Glutamatergic neuron (in vitro differentiated cells): ENCODE measurements at regions not wholly inside any gene's neighbourhood (a gene's known extent, or its start where the extent isn't known, plus 50 kb on each side); places are given as distances from the start of the nearest gene placed in this dataset.

Source experiments
- DNase-seq: peaks from one replicate; pipeline ENCODE4 v3.0.0; 2022
- H3K27ac Mint-ChIP-seq: one replicate; pipeline ENCODE4 v1.8.0; 2020; ENCODE audit warnings: mild to moderate bottlenecking, mixed read lengths, inconsistent platforms; ENCODE audit not compliant: unreplicated experiment
- H3K27me3 Mint-ChIP-seq: one replicate; pipeline ENCODE4 v1.8.0; 2020; ENCODE audit warnings: mild to moderate bottlenecking, moderate library complexity, mixed read lengths, inconsistent platforms; ENCODE audit not compliant: unreplicated experiment
- H3K36me3 Mint-ChIP-seq: one replicate; pipeline ENCODE4 v1.8.0; 2020; ENCODE audit warnings: mild to moderate bottlenecking, mixed read lengths, inconsistent platforms; ENCODE audit not compliant: unreplicated experiment
- H3K4me1 Mint-ChIP-seq: one replicate; pipeline ENCODE4 v1.8.0; 2020; ENCODE audit warnings: mild to moderate bottlenecking, low read depth, mixed read lengths, inconsistent platforms; ENCODE audit not compliant: unreplicated experiment
- H3K4me3 Mint-ChIP-seq: one replicate; pipeline ENCODE4 v1.8.0; 2020; ENCODE audit warnings: mild to moderate bottlenecking, mixed read lengths, inconsistent platforms; ENCODE audit not compliant: unreplicated experiment
- H3K9me3 Mint-ChIP-seq: one replicate; pipeline ENCODE4 v1.8.0; 2020; ENCODE audit warnings: mild to moderate bottlenecking, moderate library complexity, mixed read lengths, inconsistent platforms; ENCODE audit not compliant: unreplicated experiment
- TF ChIP-seq, protein P1 (sequence below): fragments of 200-600 bp; sonication (generic); IDR thresholded peaks from one replicate; pipeline ENCODE4 v1.5.0; 2021; ENCODE audit not compliant: partially characterized antibody, unreplicated experiment

DNA sequence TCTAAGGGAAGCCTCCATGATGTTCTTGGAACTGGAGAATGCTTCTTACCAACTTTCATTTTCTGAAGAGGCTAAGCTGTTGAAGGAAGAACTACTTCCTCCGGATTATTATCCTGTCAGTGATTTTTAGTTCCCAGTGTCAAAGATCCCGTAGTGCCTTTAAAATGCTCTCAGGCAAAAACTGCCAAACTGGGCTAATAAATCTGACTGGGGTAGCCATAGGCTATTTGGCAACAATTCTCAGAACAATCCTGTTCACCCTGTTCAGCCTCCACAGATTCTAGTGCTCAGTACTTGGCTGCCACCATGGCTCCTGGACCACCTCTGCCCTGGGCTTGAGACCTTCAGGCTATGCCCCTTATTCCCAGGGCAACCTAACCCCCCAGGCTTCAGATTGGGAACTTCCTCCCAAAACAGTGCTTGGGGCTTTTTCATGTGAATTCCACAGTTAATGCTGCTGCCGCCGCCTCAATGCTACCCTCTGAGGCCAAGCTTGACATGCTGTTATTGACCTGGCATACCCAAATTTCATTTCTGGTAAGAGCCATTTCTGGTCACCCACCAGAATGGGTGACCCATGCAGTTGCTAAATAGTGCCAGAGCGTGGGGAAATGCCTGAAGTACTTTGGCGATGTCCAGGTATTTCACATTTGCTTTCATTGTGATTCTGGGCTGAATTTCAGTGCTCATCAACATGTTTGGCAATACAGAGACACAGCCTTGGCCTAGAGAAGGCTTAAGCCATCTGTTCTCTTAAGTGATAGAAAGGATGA lies 110.0 kb upstream of the ARHGAP5 start:
- Mint-ChIP-seq H3K9me3 (peaks cover 3% of the 10 kb centered on the region), H3K4me1 (peaks cover 10% of the 10 kb centered on the region), H3K27ac (no peak overlapping the region), H3K36me3 (peaks cover 17% of the 10 kb centered on the region), H3K27me3 (no peaks in the 10 kb centered on the region), H3K4me3 (no peak overlapping the region)
- no peak for DNase-seq
- TF ChIP-seq, protein P1, sequence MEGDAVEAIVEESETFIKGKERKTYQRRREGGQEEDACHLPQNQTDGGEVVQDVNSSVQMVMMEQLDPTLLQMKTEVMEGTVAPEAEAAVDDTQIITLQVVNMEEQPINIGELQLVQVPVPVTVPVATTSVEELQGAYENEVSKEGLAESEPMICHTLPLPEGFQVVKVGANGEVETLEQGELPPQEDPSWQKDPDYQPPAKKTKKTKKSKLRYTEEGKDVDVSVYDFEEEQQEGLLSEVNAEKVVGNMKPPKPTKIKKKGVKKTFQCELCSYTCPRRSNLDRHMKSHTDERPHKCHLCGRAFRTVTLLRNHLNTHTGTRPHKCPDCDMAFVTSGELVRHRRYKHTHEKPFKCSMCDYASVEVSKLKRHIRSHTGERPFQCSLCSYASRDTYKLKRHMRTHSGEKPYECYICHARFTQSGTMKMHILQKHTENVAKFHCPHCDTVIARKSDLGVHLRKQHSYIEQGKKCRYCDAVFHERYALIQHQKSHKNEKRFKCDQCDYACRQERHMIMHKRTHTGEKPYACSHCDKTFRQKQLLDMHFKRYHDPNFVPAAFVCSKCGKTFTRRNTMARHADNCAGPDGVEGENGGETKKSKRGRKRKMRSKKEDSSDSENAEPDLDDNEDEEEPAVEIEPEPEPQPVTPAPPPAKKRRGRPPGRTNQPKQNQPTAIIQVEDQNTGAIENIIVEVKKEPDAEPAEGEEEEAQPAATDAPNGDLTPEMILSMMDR: no peak

DNA sequence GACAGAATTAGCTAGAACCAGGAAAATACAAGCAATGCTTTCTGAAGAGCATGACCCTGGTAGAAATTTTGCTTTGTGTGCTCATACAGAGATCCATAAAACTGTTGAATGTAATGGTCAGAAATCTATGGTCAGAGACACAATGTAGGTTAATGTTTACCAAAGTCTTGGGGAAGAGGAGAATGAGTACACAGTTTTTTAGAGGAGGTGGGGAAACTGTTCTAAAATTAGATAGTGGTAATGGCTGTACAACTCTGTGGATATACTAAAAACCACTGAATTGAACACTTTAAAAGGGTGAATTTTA lies 109.5 kb upstream of the ARHGAP5 start:
- Mint-ChIP-seq H3K27me3 (no peaks in the 10 kb centered on the region), H3K9me3 (peaks cover 3% of the 10 kb centered on the region), H3K4me1 (peaks cover 10% of the 10 kb centered on the region), H3K36me3 (peaks cover 18% of the 10 kb centered on the region), H3K4me3 (no peak overlapping the region), H3K27ac (no peak overlapping the region)
- no peak for DNase-seq
- TF ChIP-seq, protein P1: no peak

DNA sequence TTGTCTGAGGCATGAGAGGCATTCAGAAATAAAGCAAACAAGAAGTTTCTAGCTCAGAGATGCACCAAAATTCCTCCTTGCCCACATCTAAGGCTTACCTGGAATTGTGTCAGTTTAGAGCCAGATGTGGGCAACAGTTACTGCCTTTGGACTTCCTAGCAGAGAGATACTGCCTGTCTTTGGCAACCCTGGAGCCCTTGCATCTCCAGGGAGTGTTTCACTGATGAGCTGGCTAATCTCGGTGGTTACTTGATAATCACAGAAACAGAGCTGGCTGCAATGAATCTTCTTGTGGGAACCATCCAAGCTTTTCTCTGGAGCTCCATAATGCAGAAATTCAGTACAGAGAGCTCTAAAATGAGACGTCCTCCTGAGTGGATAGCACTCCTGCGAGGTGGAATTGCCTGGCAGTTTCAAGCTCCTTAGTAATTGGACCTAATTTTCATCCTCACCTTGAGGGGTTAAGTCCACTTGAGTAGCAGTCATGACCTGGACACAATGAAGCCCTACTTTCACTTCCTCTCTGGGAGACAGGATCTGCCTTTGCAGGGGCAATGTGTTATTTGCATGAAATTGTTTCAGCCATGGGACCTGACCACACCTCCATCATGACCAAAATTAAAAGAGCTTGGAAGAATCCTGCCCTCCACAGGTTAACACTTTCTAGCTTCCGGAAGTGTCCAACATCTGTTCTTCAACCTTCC lies 108.8 kb upstream of the ARHGAP5 start:
- no peak overlapping the region for H3K4me3 Mint-ChIP-seq
- TF ChIP-seq, protein P1: no peak
- H3K9me3 Mint-ChIP-seq: peaks cover 3% of the 10 kb centered on the region
- DNase-seq: no peak
- peaks cover 22% of the 10 kb centered on the region for H3K36me3 Mint-ChIP-seq
- peaks cover 10% of the 10 kb centered on the region for H3K4me1 Mint-ChIP-seq
- no peak overlapping the region for H3K27ac Mint-ChIP-seq
- no peaks in the 10 kb centered on the region for H3K27me3 Mint-ChIP-seq

DNA sequence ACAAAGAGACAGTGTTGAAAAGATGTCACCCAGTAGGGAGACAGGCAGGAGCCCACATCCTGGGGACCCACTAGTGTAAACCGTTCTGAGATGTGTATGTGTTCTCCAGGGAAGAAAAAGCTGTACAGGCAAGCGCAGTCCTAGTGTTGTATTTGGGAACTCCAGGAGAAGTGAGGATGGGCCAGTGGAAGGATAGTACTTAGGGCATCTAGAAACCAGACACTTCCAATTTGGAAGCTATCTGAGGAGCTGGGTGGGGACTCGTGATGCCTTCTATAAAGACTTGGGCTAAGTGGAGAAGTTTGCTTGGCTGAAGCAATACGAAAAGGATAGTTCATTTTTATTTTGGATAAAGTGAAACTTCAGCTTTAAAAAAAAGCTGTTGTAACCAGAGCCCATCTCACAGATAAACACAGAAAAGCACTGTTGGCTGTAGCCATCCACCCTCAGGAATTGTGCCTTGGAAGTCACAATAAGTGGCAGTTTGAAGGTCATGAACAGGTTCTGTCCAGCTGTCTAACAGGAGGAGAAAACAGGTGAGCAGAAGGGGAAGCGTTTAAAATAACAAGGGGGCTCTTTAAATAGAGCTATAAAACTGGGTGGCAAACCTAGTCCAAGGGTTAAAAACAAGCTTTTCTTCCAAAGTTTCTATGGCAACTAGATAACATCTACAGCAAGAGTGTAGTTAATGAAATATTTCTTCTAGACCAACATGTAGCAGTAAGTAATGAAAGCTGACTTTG lies 108.0 kb upstream of the ARHGAP5 start:
- Mint-ChIP-seq H3K27me3 (no peaks in the 10 kb centered on the region), H3K4me1 (peaks cover 10% of the 10 kb centered on the region), H3K27ac (no peak overlapping the region), H3K36me3 (peaks cover 22% of the 10 kb centered on the region), H3K4me3 (no peak overlapping the region), H3K9me3 (peaks cover 3% of the 10 kb centered on the region)
- DNase-seq: no peak
- TF ChIP-seq, protein P1: no peak
